ENCODE measurements at regions not wholly inside any gene's neighbourhood (a gene's known extent, or its start where the extent isn't known, plus 50 kb on each side); places are given as distances from the start of the nearest gene placed in this dataset.

DNA sequence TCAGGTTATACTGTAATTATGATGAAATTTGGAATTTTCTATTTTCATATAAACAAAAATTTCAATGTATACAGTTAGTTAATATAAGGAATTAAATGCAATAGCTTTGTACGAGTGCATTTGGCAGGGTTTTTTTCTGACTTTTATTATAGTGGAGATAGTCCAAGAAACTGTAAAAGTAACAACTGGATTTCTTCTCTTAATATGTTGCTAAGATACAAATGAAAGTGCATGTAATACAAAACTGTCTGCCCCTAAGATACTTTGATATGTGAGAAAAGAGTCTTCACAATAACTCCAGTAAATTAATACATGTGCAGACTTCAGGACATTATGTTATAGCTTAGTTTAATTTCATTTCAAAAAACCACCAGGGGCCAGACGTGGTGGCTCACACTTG, 721.4 kb downstream of the CBLN4 start:
- TF ChIP-seq, protein P1, sequence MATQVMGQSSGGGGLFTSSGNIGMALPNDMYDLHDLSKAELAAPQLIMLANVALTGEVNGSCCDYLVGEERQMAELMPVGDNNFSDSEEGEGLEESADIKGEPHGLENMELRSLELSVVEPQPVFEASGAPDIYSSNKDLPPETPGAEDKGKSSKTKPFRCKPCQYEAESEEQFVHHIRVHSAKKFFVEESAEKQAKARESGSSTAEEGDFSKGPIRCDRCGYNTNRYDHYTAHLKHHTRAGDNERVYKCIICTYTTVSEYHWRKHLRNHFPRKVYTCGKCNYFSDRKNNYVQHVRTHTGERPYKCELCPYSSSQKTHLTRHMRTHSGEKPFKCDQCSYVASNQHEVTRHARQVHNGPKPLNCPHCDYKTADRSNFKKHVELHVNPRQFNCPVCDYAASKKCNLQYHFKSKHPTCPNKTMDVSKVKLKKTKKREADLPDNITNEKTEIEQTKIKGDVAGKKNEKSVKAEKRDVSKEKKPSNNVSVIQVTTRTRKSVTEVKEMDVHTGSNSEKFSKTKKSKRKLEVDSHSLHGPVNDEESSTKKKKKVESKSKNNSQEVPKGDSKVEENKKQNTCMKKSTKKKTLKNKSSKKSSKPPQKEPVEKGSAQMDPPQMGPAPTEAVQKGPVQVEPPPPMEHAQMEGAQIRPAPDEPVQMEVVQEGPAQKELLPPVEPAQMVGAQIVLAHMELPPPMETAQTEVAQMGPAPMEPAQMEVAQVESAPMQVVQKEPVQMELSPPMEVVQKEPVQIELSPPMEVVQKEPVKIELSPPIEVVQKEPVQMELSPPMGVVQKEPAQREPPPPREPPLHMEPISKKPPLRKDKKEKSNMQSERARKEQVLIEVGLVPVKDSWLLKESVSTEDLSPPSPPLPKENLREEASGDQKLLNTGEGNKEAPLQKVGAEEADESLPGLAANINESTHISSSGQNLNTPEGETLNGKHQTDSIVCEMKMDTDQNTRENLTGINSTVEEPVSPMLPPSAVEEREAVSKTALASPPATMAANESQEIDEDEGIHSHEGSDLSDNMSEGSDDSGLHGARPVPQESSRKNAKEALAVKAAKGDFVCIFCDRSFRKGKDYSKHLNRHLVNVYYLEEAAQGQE (IDR thresholded peaks at IDR 0.05; ENCODE audit: unreplicated experiment): no peak
- TF ChIP-seq, protein P2, sequence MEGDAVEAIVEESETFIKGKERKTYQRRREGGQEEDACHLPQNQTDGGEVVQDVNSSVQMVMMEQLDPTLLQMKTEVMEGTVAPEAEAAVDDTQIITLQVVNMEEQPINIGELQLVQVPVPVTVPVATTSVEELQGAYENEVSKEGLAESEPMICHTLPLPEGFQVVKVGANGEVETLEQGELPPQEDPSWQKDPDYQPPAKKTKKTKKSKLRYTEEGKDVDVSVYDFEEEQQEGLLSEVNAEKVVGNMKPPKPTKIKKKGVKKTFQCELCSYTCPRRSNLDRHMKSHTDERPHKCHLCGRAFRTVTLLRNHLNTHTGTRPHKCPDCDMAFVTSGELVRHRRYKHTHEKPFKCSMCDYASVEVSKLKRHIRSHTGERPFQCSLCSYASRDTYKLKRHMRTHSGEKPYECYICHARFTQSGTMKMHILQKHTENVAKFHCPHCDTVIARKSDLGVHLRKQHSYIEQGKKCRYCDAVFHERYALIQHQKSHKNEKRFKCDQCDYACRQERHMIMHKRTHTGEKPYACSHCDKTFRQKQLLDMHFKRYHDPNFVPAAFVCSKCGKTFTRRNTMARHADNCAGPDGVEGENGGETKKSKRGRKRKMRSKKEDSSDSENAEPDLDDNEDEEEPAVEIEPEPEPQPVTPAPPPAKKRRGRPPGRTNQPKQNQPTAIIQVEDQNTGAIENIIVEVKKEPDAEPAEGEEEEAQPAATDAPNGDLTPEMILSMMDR (conservative IDR thresholded peaks at IDR 0.05; ENCODE audit: low read depth in 2 of 2): no peak
- TF ChIP-seq EZH2 (IDR thresholded peaks at IDR 0.05; ENCODE audit: low read depth, unreplicated experiment) (no peak), EZH2phosphoT487 (IDR thresholded peaks at IDR 0.05; ENCODE audit: unreplicated experiment) (no peak), POLR2AphosphoS5 (IDR thresholded peaks at IDR 0.05; ENCODE audit: low read depth) (no peak), ZNF114 (CRISPR knock-in tag; IDR thresholded peaks at IDR 0.05) (no peak), JUNB (IDR thresholded peaks at IDR 0.05; ENCODE audit: unreplicated experiment) (no peak), CREB1 (CRISPR knock-in tag; IDR thresholded peaks at IDR 0.05; ENCODE audit: low read depth) (no peak)
- TF ChIP-seq, protein P3, sequence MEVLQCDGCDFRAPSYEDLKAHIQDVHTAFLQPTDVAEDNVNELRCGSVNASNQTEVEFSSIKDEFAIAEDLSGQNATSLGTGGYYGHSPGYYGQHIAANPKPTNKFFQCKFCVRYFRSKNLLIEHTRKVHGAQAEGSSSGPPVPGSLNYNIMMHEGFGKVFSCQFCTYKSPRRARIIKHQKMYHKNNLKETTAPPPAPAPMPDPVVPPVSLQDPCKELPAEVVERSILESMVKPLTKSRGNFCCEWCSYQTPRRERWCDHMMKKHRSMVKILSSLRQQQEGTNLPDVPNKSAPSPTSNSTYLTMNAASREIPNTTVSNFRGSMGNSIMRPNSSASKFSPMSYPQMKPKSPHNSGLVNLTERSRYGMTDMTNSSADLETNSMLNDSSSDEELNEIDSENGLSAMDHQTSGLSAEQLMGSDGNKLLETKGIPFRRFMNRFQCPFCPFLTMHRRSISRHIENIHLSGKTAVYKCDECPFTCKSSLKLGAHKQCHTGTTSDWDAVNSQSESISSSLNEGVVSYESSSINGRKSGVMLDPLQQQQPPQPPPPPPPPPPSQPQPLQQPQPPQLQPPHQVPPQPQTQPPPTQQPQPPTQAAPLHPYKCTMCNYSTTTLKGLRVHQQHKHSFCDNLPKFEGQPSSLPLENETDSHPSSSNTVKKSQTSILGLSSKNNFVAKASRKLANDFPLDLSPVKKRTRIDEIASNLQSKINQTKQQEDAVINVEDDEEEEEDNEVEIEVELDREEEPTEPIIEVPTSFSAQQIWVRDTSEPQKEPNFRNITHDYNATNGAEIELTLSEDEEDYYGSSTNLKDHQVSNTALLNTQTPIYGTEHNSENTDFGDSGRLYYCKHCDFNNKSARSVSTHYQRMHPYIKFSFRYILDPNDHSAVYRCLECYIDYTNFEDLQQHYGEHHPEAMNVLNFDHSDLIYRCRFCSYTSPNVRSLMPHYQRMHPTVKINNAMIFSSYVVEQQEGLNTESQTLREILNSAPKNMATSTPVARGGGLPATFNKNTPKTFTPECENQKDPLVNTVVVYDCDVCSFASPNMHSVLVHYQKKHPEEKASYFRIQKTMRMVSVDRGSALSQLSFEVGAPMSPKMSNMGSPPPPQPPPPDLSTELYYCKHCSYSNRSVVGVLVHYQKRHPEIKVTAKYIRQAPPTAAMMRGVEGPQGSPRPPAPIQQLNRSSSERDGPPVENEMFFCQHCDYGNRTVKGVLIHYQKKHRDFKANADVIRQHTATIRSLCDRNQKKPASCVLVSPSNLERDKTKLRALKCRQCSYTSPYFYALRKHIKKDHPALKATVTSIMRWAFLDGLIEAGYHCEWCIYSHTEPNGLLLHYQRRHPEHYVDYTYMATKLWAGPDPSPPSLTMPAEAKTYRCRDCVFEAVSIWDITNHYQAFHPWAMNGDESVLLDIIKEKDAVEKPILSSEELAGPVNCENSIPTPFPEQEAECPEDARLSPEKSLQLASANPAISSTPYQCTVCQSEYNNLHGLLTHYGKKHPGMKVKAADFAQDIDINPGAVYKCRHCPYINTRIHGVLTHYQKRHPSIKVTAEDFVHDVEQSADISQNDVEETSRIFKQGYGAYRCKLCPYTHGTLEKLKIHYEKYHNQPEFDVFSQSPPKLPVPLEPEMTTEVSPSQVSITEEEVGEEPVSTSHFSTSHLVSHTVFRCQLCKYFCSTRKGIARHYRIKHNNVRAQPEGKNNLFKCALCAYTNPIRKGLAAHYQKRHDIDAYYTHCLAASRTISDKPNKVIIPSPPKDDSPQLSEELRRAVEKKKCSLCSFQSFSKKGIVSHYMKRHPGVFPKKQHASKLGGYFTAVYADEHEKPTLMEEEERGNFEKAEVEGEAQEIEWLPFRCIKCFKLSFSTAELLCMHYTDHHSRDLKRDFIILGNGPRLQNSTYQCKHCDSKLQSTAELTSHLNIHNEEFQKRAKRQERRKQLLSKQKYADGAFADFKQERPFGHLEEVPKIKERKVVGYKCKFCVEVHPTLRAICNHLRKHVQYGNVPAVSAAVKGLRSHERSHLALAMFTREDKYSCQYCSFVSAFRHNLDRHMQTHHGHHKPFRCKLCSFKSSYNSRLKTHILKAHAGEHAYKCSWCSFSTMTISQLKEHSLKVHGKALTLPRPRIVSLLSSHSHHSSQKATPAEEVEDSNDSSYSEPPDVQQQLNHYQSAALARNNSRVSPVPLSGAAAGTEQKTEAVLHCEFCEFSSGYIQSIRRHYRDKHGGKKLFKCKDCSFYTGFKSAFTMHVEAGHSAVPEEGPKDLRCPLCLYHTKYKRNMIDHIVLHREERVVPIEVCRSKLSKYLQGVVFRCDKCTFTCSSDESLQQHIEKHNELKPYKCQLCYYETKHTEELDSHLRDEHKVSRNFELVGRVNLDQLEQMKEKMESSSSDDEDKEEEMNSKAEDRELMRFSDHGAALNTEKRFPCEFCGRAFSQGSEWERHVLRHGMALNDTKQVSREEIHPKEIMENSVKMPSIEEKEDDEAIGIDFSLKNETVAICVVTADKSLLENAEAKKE (CRISPR knock-in tag; IDR thresholded peaks at IDR 0.05): no peak

Data from GM23338 (cell line).